ENCODE measurements at regions not wholly inside any gene's neighbourhood (a gene's known extent, or its start where the extent isn't known, plus 50 kb on each side); places are given as distances from the start of the nearest gene placed in this dataset.

DNA sequence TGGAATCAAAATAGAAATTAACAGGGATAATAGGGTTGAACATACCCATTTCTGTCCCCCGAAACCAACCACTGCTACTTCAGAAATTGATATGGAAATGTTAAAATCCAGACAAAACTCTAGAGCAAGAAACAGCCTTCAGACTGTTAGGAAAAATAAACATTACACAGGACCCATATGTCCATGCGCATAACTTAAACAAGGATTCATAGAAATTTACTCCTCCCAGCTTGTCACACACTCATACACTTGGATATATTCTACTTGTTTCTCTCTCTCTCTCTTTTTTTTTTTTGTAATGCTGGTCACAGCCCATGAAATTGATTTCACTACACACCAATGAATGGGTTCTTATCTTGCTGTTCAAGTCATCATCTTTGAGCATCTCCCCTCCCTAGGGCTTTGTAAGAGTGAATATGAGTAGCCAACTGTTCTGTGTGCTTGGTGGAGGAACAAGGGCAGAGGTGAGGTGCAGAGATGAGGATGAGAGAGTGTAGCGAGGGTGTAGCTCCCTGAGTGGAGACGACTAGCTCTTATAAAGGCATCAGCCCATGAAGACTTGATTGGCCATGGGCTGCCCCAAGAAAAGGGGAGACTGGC lies 61.8 kb upstream of the MLN start:
- H3K27me3 ChIP-seq (ENCODE audit: control insufficient read depth, insufficient read depth, low read length) = no peaks in the 10 kb centered on the region
- H3K4me3 ChIP-seq (ENCODE audit: insufficient read depth, low read depth, low read length) = no peak overlapping the region
- H3K36me3 ChIP-seq (replicated peaks; ENCODE audit: control insufficient read depth, insufficient read depth, low read length) = no peaks in the 10 kb centered on the region
- DNase-seq = no peak

DNA sequence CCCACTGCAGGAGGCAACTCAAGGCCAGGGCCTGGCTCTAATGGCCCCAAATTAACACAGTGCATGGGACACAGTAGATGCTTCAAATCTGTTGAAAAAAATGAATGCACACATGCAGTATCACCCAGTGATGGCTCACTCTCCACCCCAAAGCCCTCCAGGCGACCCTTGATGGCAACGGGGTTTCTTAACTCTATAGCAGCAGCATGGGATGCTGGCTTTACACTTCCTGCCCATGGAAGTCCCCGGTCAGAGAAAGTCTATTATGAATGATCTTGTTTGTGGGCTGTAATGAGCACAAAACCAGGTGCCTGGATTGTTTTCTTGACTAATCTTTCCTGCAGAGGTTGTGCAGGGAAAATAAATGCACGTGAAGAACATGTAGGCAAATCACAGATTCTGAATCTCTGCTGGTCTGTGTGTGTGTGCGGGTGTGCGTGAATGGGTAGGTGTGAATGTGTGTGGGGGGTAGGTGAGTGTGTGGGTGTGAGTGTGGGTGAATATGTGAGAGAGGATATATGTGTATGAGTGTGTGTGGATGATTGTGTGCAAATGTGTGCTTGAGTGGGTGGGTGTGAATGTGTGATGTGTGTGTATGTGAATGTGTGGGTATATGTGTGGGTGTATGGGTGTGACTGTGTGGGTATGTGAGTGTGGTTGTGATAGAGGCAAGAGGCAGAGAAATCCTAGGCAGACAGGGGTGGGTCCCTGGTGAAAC lies 60.1 kb upstream of the MLN start:
- Histone ChIP-seq H3K36me3 (replicated peaks; ENCODE audit: control insufficient read depth, insufficient read depth, low read length) (no peaks in the 10 kb centered on the region), H3K4me3 (ENCODE audit: insufficient read depth, low read depth, low read length) (no peak overlapping the region), H3K27me3 (ENCODE audit: control insufficient read depth, insufficient read depth, low read length) (no peaks in the 10 kb centered on the region)
- DNase-seq = no peak

DNA sequence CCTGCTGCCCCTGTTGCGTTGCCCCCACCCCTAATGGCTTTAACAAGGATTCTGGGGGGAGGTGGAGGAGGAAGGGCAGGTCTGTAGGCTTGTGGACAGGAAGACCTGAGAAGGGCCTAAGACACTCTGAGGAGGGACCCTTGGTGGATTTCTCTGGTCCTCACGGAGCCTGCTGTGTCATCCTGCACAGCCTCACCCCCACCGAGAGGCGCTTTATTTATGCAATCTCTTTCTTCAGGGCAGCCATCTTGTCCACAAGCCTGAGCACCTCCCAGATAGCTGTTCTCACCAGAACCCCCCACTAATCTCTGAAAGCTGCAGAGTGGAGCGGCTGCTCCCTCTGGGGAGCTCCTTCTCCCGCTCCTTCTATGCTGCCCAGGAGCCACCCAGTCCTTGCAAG lies 59.3 kb upstream of the MLN start:
- H3K36me3 ChIP-seq (replicated peaks; ENCODE audit: control insufficient read depth, insufficient read depth, low read length) = no peaks in the 10 kb centered on the region
- no peak for DNase-seq
- no peaks in the 10 kb centered on the region for H3K27me3 ChIP-seq (ENCODE audit: control insufficient read depth, insufficient read depth, low read length)
- no peak overlapping the region for H3K4me3 ChIP-seq (ENCODE audit: insufficient read depth, low read depth, low read length)

DNA sequence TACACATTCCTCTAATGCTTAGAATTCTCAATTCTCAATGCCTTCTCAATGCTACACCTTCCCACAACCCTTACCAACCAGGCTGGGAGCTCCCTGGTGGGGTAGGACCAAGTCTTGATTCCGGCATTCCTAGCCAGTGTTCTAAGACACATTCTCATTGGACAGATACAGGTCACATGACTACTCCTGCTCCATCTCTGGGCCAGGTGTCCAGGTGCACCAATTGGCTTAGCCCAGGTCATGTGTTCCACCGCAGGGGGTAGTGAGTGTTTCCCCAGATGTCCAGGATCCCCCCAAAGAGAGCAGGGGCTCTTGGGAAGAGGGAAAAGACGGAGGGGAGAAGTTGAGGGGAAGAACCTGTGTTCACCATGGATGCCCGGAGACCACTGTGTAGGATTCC lies 58.7 kb upstream of the MLN start:
- Histone ChIP-seq H3K4me3 (ENCODE audit: insufficient read depth, low read depth, low read length) (no peak overlapping the region), H3K27me3 (ENCODE audit: control insufficient read depth, insufficient read depth, low read length) (no peaks in the 10 kb centered on the region), H3K36me3 (replicated peaks; ENCODE audit: control insufficient read depth, insufficient read depth, low read length) (no peaks in the 10 kb centered on the region)
- DNase-seq = no peak

DNA sequence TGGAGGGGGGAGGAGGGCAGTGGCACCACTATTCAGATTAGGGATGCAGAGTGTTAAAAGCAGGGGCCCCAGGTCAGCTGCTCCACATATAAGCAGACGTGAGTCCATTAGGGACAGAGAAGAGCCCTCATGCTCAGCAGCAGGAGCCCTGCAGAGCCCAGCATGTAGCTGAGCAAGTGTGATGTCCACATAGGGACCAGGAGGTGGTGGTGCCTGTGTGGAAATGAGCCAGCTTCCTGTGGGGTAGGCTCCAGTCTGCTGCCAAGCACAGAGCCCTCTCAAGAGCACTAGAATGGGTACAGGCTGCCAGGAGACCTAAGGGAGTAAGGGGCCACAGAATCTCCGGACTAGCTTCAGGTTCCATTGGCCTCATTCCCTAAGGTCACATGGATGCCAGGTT lies 57.9 kb upstream of the MLN start:
- Histone ChIP-seq H3K36me3 (replicated peaks; ENCODE audit: control insufficient read depth, insufficient read depth, low read length) (no peaks in the 10 kb centered on the region), H3K4me3 (ENCODE audit: insufficient read depth, low read depth, low read length) (no peak overlapping the region), H3K27me3 (ENCODE audit: control insufficient read depth, insufficient read depth, low read length) (no peaks in the 10 kb centered on the region)
- no peak for DNase-seq

DNA sequence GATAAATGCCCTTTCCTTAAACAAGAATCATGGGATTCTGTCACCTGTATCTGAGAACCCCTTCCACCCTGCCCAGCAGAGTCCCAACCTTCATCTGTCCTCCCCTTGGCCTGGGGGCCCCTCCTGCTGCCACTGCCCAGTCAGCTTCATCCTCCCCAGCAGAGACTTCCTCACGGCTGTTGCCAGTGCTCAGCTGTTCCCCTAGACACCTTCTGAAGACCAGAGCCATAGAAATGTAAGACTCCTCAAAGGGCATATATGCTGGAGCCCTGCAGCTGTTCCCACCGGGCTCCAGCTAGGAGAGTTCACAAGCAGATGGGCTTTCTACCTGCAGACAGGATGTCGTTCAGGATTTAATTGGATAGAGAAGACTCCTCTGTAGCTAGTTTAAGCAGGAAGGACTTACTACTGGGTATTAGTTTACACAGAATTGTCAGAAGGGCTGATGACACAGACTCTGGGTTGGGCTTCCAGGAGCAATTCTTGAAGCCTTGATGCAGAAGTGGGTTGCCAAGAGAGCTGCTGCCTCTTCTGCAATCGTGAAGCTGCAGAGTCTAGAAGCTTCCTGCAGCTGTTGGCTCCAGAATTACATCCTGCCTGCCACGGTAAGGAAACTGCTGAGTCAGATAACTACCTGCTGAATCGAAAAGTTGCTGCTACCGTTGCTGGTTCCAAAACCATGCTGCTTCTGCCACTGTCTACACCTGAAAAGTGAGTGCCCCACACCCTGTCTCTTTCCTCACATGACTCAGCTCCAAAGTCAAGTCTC lies 57.1 kb upstream of the MLN start:
- Histone ChIP-seq H3K27me3 (ENCODE audit: control insufficient read depth, insufficient read depth, low read length) (no peaks in the 10 kb centered on the region), H3K4me3 (ENCODE audit: insufficient read depth, low read depth, low read length) (no peak overlapping the region), H3K36me3 (replicated peaks; ENCODE audit: control insufficient read depth, insufficient read depth, low read length) (no peaks in the 10 kb centered on the region)
- no peak for DNase-seq

DNA sequence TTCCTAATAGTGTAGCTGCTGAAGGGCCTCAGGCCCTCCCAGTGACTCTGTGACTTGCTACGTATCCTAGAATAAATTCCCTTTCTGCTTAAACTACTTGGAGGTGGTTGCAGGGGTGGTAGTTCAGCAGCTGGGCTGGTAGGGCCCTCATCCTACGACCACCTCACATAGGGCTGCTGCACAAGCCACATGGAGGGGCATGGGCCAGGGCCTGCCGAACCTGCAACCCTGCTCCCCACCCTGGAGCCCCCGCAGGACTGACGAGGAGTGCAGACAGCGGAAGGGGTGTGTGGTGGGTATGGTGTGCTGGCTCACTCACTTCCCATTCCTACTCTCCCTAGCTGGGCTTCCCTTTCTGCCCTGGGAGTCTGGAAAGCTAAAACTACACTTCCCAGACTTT lies 56.2 kb upstream of the MLN start:
- no peak for DNase-seq
- Histone ChIP-seq H3K36me3 (replicated peaks; ENCODE audit: control insufficient read depth, insufficient read depth, low read length) (no peaks in the 10 kb centered on the region), H3K4me3 (ENCODE audit: insufficient read depth, low read depth, low read length) (no peak overlapping the region), H3K27me3 (ENCODE audit: control insufficient read depth, insufficient read depth, low read length) (no peaks in the 10 kb centered on the region)

DNA sequence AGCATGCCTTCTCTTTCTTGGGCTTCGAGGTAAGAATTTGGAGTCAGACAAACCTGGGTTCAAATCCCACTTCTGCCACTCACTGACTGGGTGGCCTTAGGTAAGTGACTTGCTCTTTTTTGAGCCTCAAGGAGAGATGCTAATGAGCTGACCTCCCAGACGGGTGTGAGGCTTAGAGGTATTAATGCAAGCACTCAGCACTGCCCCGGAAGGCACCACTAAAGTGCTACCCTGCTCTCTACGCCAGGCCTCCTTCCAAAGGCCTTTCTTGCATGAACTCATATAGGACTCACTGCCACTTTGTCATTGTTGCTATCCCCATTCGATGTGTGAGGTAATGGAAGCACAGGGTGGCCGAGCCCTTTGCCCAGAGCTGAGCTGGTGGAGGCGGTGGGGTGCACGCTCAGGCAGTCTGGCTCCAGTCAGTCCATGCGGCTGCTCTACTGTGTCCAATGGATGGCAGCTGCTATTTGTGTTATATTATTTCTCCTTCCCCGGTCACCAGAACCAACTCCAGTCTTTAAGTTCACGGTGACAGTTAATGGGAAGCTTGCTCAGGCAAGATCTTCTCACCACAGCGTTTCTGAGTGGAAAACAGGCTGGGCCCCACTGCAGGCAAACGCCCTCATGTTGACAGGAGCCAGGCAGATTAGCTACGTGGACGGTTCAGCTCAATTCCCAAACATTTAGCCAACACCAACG lies 55.2 kb upstream of the MLN start:
- Histone ChIP-seq H3K27me3 (ENCODE audit: control insufficient read depth, insufficient read depth, low read length) (no peaks in the 10 kb centered on the region), H3K36me3 (replicated peaks; ENCODE audit: control insufficient read depth, insufficient read depth, low read length) (no peaks in the 10 kb centered on the region), H3K4me3 (ENCODE audit: insufficient read depth, low read depth, low read length) (no peak overlapping the region)
- DNase-seq = peak; percentile 55

DNA sequence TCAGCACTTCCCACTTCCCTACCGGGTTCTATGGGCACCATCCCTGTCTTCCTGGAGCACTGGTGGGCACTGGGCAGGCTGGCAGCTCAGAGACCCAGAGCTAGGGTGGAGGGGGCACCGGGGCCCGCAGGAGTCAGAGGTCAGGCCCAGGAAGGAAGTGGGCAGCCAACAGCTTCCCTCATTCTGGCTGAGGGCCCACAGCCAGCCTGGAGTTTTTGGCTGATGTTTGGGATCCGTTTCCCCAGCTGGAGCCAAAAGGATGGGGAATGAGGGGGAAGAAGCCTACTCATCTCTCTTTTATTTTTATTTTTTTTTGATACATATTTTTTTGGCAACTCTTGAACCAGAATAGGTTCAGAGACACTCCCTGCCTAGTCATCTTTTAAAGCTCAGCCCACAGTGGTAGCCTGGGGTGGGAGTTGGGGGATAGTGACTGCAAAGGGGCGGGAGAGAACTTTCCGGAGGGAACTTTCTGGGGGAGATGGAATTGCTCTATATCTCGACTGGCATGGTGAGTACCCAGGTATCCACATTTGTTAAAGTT lies 54.2 kb upstream of the MLN start:
- no peak overlapping the region for H3K4me3 ChIP-seq (ENCODE audit: insufficient read depth, low read depth, low read length)

DNA sequence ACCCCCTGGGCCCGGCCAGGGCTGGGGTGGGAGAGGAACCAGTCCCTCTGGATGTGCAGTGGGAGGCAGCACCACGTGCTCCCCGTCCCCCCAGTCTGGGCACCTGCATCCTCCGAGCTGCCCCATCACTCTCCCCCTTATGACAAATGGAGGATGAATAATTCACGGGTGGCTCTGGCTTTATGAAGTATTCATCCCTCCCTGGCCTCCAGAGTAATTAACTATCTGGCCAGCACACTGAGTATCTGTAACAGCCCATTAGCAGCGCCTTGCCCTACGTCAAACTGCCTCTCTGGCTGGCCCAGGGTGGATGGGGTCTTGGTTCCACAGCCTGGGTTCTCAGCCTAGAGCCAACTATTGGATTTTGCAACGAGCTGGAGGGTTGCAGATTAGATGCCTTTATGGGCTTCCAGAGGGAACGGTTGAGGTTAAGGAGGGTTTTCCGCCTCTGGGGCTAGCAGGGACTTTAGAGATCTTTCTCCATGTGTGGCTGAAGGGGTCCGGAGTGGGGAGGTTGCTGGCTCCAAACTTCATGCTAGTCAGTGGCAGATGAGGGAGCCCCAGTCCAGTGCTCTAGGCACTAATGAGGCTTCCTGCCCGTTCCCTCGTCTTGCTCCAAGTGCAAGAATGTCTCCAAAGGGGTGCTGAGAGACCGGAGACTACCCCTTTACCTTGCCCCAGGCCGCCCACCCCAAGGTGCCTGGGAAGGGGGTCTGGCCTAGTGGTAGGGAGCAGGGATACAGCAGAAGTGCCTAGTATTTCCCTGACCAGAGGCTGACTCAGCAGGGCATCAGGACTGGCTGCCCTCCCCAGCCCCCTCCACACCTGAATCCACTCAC lies 53.5 kb upstream of the MLN start:
- Histone ChIP-seq H3K36me3 (replicated peaks; ENCODE audit: control insufficient read depth, insufficient read depth, low read length) (no peaks in the 10 kb centered on the region), H3K4me3 (ENCODE audit: insufficient read depth, low read depth, low read length) (no peak overlapping the region), H3K27me3 (ENCODE audit: control insufficient read depth, insufficient read depth, low read length) (no peaks in the 10 kb centered on the region)
- DNase-seq = no peak

More for the DNA sequence above, 54.2 kb upstream of the MLN start:
- no peak for DNase-seq
- Histone ChIP-seq H3K36me3 (replicated peaks; ENCODE audit: control insufficient read depth, insufficient read depth, low read length) (no peaks in the 10 kb centered on the region), H3K27me3 (ENCODE audit: control insufficient read depth, insufficient read depth, low read length) (no peaks in the 10 kb centered on the region)

DNA sequence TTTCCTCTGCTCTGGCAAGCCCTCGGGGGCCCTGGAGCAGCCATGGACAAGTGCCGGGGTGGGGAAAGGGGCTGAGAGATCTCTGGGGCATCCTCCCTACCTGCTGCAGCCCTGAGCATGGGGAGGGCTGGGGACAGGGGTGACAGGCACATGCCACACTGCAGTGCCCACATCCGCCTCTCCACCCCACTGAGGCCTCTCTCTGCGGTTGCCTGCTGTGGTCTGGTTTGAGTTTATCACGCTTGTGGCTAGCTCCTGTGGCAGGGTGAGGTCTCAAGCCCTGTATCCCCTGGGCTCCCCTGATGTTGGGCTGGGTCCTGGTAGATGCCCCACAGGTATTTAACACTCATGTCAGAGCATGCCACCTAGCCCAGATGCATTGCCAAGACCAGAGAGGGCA lies 52.9 kb upstream of the MLN start:
- Histone ChIP-seq H3K4me3 (ENCODE audit: insufficient read depth, low read depth, low read length) (no peak overlapping the region), H3K27me3 (ENCODE audit: control insufficient read depth, insufficient read depth, low read length) (no peaks in the 10 kb centered on the region), H3K36me3 (replicated peaks; ENCODE audit: control insufficient read depth, insufficient read depth, low read length) (no peaks in the 10 kb centered on the region)
- no peak for DNase-seq

DNA sequence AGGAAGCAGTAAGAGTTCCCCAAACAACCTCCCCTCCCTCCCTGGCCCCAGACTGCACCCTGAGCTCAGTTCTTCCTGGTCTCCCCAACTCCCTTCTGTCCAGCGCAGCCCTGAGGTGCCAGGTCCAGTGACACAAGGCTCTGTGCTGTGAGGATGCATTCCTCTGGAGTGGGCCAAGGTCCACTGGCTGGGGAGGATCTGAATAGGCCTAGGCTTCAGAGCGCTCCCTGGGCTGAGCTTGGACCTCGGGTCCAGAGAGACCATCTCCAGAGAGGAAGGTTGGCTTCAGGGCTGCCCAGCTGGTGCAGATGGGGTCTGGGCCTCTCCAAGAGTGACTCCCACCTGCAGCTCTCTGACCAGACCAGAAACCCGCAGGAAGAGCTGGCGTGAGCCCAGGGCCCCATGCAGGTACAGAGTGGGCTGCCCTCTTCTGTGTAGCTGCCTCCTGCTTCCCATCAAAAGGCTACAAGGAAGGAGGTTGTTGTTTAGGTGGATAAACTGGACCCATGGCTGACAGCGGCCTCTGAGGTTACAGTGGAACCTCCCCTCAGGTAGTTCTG lies 52.3 kb upstream of the MLN start:
- no peak for DNase-seq
- Histone ChIP-seq H3K27me3 (ENCODE audit: control insufficient read depth, insufficient read depth, low read length) (no peaks in the 10 kb centered on the region), H3K36me3 (replicated peaks; ENCODE audit: control insufficient read depth, insufficient read depth, low read length) (no peaks in the 10 kb centered on the region), H3K4me3 (ENCODE audit: insufficient read depth, low read depth, low read length) (no peak overlapping the region)

DNA sequence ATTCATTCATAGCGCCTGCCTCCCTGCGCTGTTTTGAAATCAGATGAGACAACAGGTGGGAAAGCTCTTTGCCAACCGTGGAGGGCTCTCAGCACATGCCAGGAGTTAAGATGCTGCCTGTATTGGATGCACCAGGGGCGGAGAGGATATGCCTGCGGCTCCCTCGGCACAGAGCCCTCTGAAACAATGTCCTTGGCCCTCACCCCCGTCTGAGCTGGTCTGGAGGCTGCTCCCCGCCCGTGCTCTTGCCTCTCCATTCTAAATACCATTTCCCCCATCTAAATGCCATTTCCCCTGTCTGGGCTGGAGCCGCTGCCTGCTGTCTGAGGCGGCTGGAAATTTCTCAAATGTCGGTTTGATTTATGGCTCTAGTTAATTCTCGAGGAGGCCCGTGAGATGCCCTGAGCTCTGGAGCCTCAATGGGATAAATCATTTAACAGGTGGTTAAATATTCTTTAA lies 50.8 kb upstream of the MLN start:
- Histone ChIP-seq H3K36me3 (replicated peaks; ENCODE audit: control insufficient read depth, insufficient read depth, low read length) (no peaks in the 10 kb centered on the region), H3K27me3 (ENCODE audit: control insufficient read depth, insufficient read depth, low read length) (no peaks in the 10 kb centered on the region), H3K4me3 (ENCODE audit: insufficient read depth, low read depth, low read length) (no peak overlapping the region)
- no peak for DNase-seq

Data from H7 (cell line).